HepG2 (cell line): ENCODE measurements at regions not wholly inside any gene's neighbourhood (a gene's known extent, or its start where the extent isn't known, plus 50 kb on each side); places are given as distances from the start of the nearest gene placed in this dataset.

ENCODE experiments used
- ATAC-seq: fragments of 200-7000 bp; cut with Tn5 transposase; 3 replicates; pipeline ENCODE4 v1.9.1; 2020; ENCODE audit warnings: mild to moderate bottlenecking, moderate library complexity
- BruUV-seq: library from RNA; stranded (reverse); fragments of 400-500 nt; replicated peaks from 2 replicates; lab custom pipeline; 2021; lab: Mats Ljungman, UMichigan
- CTCF ChIA-PET: fragments of 300-600 bp; formaldehyde crosslinking; extraction: SDS; loops from one replicate; lab custom pipeline; 2021; ENCODE audit warnings: low total read pairs, inconsistent platforms, low intra/inter-chr PET ratio; lab: Yijun Ruan, JAX
- POLR2A ChIA-PET: fragments of 350-600 bp; sonication (Branson Sonifier 250); formaldehyde crosslinking; loops from one replicate; lab custom pipeline; 2020; ENCODE audit warnings: antibody characterized with exemption, inconsistent platforms; lab: Yijun Ruan, JAX
- DNase-seq: peaks from one replicate; pipeline ENCODE4 v3.0.0-alpha.2; 2015; ENCODE audit warnings: low spot score
- FAIRE-seq: peaks from 3 replicates; lab custom pipeline; 2011; peaks lifted over from hg19 to GRCh38; lab: Jason Lieb, UNC
- H2AFZ ChIP-seq: one replicate; pipeline ENCODE4 v1.6.1; 2011; ENCODE audit warnings: low read length, inconsistent platforms
- H3K27ac ChIP-seq: fragments of 300-600 bp; 3 replicates; pipeline ENCODE4 v1.8.0; 2011; ENCODE audit warnings: mixed run types, mild to moderate bottlenecking, mixed read lengths, low read length, inconsistent platforms; ENCODE audit not compliant: insufficient read depth; ENCODE audit errors: extremely low read length
- H3K27me3 ChIP-seq, 2 experiments: fragments of 200-600 bp in 1 of 2; 2 replicates in 1 of 2; 3 replicates in 1 of 2; pipeline versions ENCODE4 v1.6.0 to v1.8.0; 2011; ENCODE audit warnings: low read length in 2 of 2, mild to moderate bottlenecking in 2 of 2, moderate library complexity in 2 of 2, inconsistent platforms in 1 of 2; ENCODE audit not compliant: insufficient read depth in 2 of 2, control insufficient read depth in 1 of 2
- H3K36me3 ChIP-seq, 2 experiments: fragments of 200-600 bp in 1 of 2; replicated peaks in 1 of 2; 2 replicates in 1 of 2; 3 replicates in 1 of 2; pipeline versions ENCODE4 v1.5.1 to v1.8.0; 2011; ENCODE audit warnings: low read length in 2 of 2, inconsistent platforms in 1 of 2; ENCODE audit not compliant: insufficient read depth in 2 of 2, control insufficient read depth in 1 of 2
- H3K4me1 ChIP-seq: 2 replicates; pipeline ENCODE4 v1.5.1; 2012; ENCODE audit warnings: low read length, inconsistent platforms; ENCODE audit not compliant: insufficient read depth
- H3K4me2 ChIP-seq: 2 replicates; pipeline ENCODE4 v1.6.0; 2011; ENCODE audit warnings: low read depth, low read length, inconsistent platforms
- H3K4me3 ChIP-seq, 3 experiments: fragments of 200-600 bp in 1 of 3; sonication (generic), shearing (Covaris generic) in 1 of 3; replicated peaks in 1 of 3; 2 replicates each; pipeline ENCODE4 v1.5.1; 2011 to 2016; ENCODE audit warnings: low read length in 3 of 3, inconsistent platforms in 2 of 3, low read depth in 2 of 3, mild to moderate bottlenecking in 2 of 3, control low read depth in 1 of 3, mixed read lengths in 1 of 3; ENCODE audit not compliant: insufficient read depth in 1 of 3
- H3K79me2 ChIP-seq: one replicate; pipeline ENCODE4 v1.6.1; 2011; ENCODE audit warnings: low read length, inconsistent platforms; ENCODE audit not compliant: insufficient read depth
- H3K9ac ChIP-seq: 2 replicates; pipeline ENCODE4 v1.6.0; 2011; ENCODE audit warnings: mild to moderate bottlenecking, low read depth, low read length, inconsistent platforms; ENCODE audit not compliant: insufficient read depth
- H3K9me3 ChIP-seq: 2 replicates; pipeline ENCODE4 v1.5.1; 2012; ENCODE audit warnings: mild to moderate bottlenecking, low read length
- H4K20me1 ChIP-seq: 2 replicates; pipeline ENCODE4 v1.6.0; 2011; ENCODE audit warnings: inconsistent platforms, mild to moderate bottlenecking, low read length, moderate library complexity; ENCODE audit not compliant: insufficient read depth
- CC2D1A ChIP-seq: sonication (generic); formaldehyde crosslinking; IDR thresholded peaks from 2 replicates; pipeline ENCODE4 v1.8.1; 2023; ENCODE audit warnings: mild to moderate bottlenecking, missing genetic modification reagents
- EEA1 ChIP-seq: sonication (generic); formaldehyde crosslinking; IDR thresholded peaks from 2 replicates; pipeline ENCODE4 v1.5.1; 2020; ENCODE audit warnings: mild to moderate bottlenecking, missing genetic modification reagents, borderline replicate concordance
- ERF ChIP-seq: IDR thresholded peaks from 2 replicates; pipeline ENCODE4 v1.6.1; 2018; ENCODE audit warnings: missing biosample characterization, missing genetic modification reagents
- KAT2B ChIP-seq: fragments of 150-350 bp; IDR thresholded peaks from 2 replicates; pipeline ENCODE4 v1.6.1; 2014; ENCODE audit warnings: low read depth, low read length, borderline replicate concordance
- MED8 ChIP-seq: sonication (generic); formaldehyde crosslinking; IDR thresholded peaks from 2 replicates; pipeline ENCODE4 v1.8.1; 2023; ENCODE audit warnings: mild to moderate bottlenecking, missing genetic modification reagents; ENCODE audit not compliant: insufficient replicate concordance
- POLR2A ChIP-seq, 2 experiments: IDR thresholded peaks; 2 replicates each; pipeline ENCODE4 v1.6.1; 2011; ENCODE audit warnings: low read depth in 2 of 2, low read length in 2 of 2, mild to moderate bottlenecking in 1 of 2, moderate library complexity in 1 of 2; ENCODE audit not compliant: insufficient read depth in 1 of 2
- RAD21 ChIP-seq: fragments of 450-650 bp; formaldehyde crosslinking; IDR thresholded peaks from 2 replicates; pipeline ENCODE4 v1.5.0; 2020; ENCODE audit warnings: mild to moderate bottlenecking
- SRF ChIP-seq: IDR thresholded peaks from 2 replicates; pipeline ENCODE4 v1.6.1; 2011; ENCODE audit warnings: mild to moderate bottlenecking, low read depth, low read length, moderate library complexity
- ZBTB3 ChIP-seq: sonication (generic); formaldehyde crosslinking; IDR thresholded peaks from 2 replicates; pipeline ENCODE4 v1.4.0; 2020; ENCODE audit warnings: low read depth, mild to moderate bottlenecking, moderate library complexity, missing genetic modification reagents, borderline replicate concordance
- ZBTB7A ChIP-seq: sonication (generic); formaldehyde crosslinking; IDR thresholded peaks from 2 replicates; pipeline ENCODE4 v1.8.0; 2022; ENCODE audit warnings: mild to moderate bottlenecking, missing genetic modification reagents
- ZNF354B ChIP-seq: sonication (generic); formaldehyde crosslinking; IDR thresholded peaks from 2 replicates; pipeline ENCODE4 v1.8.0; 2022; ENCODE audit warnings: mild to moderate bottlenecking, missing genetic modification reagents
- ZNF510 ChIP-seq: sonication (generic); formaldehyde crosslinking; IDR thresholded peaks from 2 replicates; pipeline ENCODE4 v1.4.0; 2020; ENCODE audit warnings: low read depth, mild to moderate bottlenecking, missing genetic modification reagents
- ZNF615 ChIP-seq: sonication (generic); formaldehyde crosslinking; IDR thresholded peaks from 2 replicates; pipeline ENCODE4 v1.5.0; 2020; ENCODE audit warnings: mild to moderate bottlenecking, missing genetic modification reagents, borderline replicate concordance
- ZNF652 ChIP-seq: IDR thresholded peaks from 2 replicates; pipeline ENCODE4 v1.6.1; 2016; ENCODE audit warnings: low read depth, borderline replicate concordance
- ZNF749 ChIP-seq: sonication (generic); formaldehyde crosslinking; IDR thresholded peaks from 2 replicates; pipeline ENCODE4 v1.8.0; 2022; ENCODE audit warnings: mild to moderate bottlenecking, missing genetic modification reagents, moderate library complexity, borderline replicate concordance
- ZNF781 ChIP-seq: sonication (generic); formaldehyde crosslinking; IDR thresholded peaks from 2 replicates; pipeline ENCODE4 v1.5.1; 2020; ENCODE audit warnings: borderline replicate concordance, mild to moderate bottlenecking, missing genetic modification reagents; ENCODE audit errors: not compliant biosample characterization
- WGBS: methylation state at CpG from one replicate; pipeline ENCODE4 v1.1.6; 2017; ENCODE audit warnings: low lambda C conversion rate; 5-methylcytosine and 5-hydroxymethylcytosine counted together
- in situ Hi-C: cut with HindIII; loops from 2 replicates; pipeline ENCODE4 v1.10.0; 2017; ENCODE audit warnings: low pct_unique_long_range_greater_than_20kb; ENCODE audit not compliant: extremely low pct_ligation_motif_present
- intact Hi-C: fragments of 100-400 bp; cut with micrococcal nuclease; formaldehyde crosslinking; loops from one replicate; pipeline ENCODE4 v1.10.0; 2022; ENCODE audit not compliant: unreplicated experiment
- TF ChIP-seq, protein P1 (sequence below): sonication (generic); formaldehyde crosslinking; IDR thresholded peaks from 2 replicates; pipeline ENCODE4 v1.9.0; 2021; ENCODE audit warnings: missing genetic modification reagents, borderline replicate concordance
- TF ChIP-seq, protein P2 (sequence below): IDR thresholded peaks from 2 replicates; pipeline ENCODE4 v1.6.1; 2016

GRCh38 chr13:112244495-112245177, 131.5 kb upstream of the SPACA7 start:
- Histone ChIP-seq H3K9me3 (no peaks in the 10 kb centered on the region), H4K20me1 (no peaks in the 10 kb centered on the region), H3K9ac (no peak overlapping the region), H3K79me2 (no peaks in the 10 kb centered on the region), H2AFZ (no peak overlapping the region), H3K27ac (no peak overlapping the region), H3K4me1 (no peaks in the 10 kb centered on the region), H3K27me3 (peaks cover 3 to 49% of the 10 kb centered on the region in 2 experiments; a peak in 3 of 5 replicates), H3K36me3 (no peaks in the 10 kb centered on the region), H3K4me3 (no peak overlapping the region), H3K4me2 (no peak overlapping the region)
- 25% methylated on average over 7 of the region's 16 CpGs for WGBS
- TF ChIP-seq ZNF781 (CRISPR knock-in tag) (no peak), POLR2A (IDR thresholded peaks at IDR 0.05; ENCODE audit: insufficient read depth in 1 of 2, low read depth in 2 of 2, low read length in 2 of 2) (no peak), ZNF615 (no peak), KAT2B (no peak), RAD21 (CRISPR knock-in tag) (no peak), ERF (CRISPR knock-in tag) (no peak), ZBTB7A (no peak), ZNF652 (CRISPR knock-in tag) (no peak), ZNF510 (no peak), EEA1 (CRISPR knock-in tag) (no peak), ZNF749 (no peak), MED8 (no peak), SRF (no peak), CC2D1A (CRISPR knock-in tag) (no peak), ZBTB3 (CRISPR knock-in tag) (no peak), ZNF354B (no peak)
- TF ChIP-seq, protein P1, sequence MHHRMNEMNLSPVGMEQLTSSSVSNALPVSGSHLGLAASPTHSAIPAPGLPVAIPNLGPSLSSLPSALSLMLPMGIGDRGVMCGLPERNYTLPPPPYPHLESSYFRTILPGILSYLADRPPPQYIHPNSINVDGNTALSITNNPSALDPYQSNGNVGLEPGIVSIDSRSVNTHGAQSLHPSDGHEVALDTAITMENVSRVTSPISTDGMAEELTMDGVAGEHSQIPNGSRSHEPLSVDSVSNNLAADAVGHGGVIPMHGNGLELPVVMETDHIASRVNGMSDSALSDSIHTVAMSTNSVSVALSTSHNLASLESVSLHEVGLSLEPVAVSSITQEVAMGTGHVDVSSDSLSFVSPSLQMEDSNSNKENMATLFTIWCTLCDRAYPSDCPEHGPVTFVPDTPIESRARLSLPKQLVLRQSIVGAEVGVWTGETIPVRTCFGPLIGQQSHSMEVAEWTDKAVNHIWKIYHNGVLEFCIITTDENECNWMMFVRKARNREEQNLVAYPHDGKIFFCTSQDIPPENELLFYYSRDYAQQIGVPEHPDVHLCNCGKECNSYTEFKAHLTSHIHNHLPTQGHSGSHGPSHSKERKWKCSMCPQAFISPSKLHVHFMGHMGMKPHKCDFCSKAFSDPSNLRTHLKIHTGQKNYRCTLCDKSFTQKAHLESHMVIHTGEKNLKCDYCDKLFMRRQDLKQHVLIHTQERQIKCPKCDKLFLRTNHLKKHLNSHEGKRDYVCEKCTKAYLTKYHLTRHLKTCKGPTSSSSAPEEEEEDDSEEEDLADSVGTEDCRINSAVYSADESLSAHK (CRISPR knock-in tag) = no peak
- TF ChIP-seq, protein P2, sequence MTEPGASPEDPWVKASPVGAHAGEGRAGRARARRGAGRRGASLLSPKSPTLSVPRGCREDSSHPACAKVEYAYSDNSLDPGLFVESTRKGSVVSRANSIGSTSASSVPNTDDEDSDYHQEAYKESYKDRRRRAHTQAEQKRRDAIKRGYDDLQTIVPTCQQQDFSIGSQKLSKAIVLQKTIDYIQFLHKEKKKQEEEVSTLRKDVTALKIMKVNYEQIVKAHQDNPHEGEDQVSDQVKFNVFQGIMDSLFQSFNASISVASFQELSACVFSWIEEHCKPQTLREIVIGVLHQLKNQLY = no peak
- intact Hi-C loops = no loop called here
- BruUV-seq = no TSS peak
- no peak for DNase-seq
- ATAC-seq = no peak
- no peak for FAIRE-seq
- ChIA-PET POLR2A (no interaction called here), CTCF (no interaction called here)
- in situ Hi-C loops = no loop called here
